NCI-H460 (cell line): ENCODE measurements at regions not wholly inside any gene's neighbourhood (a gene's known extent, or its start where the extent isn't known, plus 50 kb on each side); places are given as distances from the start of the nearest gene placed in this dataset.

Experiments
- DNase-seq: peaks from one replicate; pipeline ENCODE4 v3.0.0-alpha.2; 2016; ENCODE audit warnings: low read depth; ENCODE audit errors: extremely low read depth

- no peak for DNase-seq
Observed at GRCh38 chr11:41955635-41956400, 496.4 kb upstream of the LRRC4C start.

GRCh38 chr11:41963406-41963805, 504.0 kb upstream of the LRRC4C start:
- no peak for DNase-seq

GRCh38 chr11:41970681-41971080, 511.2 kb upstream of the LRRC4C start:
- DNase-seq = no peak

- DNase-seq = no peak
Observed at GRCh38 chr11:41971592-41971991, 512.1 kb upstream of the LRRC4C start.

- no peak for DNase-seq
Observed at GRCh38 chr11:41978945-41979344, 519.5 kb upstream of the LRRC4C start.

- DNase-seq = no peak
Observed at GRCh38 chr11:41980741-41981140, 521.3 kb upstream of the LRRC4C start.

- DNase-seq = no peak
Observed at GRCh38 chr11:41982276-41982675, 522.8 kb upstream of the LRRC4C start.

GRCh38 chr11:41982975-41983374, 523.5 kb upstream of the LRRC4C start:
- no peak for DNase-seq

GRCh38 chr11:41983475-41983874, 524.0 kb upstream of the LRRC4C start:
- DNase-seq = no peak

- no peak for DNase-seq
Observed at GRCh38 chr11:41984023-41984422, 524.6 kb upstream of the LRRC4C start.

GRCh38 chr11:41985799-41986198, 526.3 kb upstream of the LRRC4C start:
- no peak for DNase-seq

GRCh38 chr11:41988951-41989572, 529.6 kb upstream of the LRRC4C start:
- DNase-seq = no peak

GRCh38 chr11:41989823-41990380, 530.5 kb upstream of the LRRC4C start:
- DNase-seq = no peak

- DNase-seq = no peak
Observed at GRCh38 chr11:41996533-41996932, 537.1 kb upstream of the LRRC4C start.

GRCh38 chr11:41997844-41998401, 538.5 kb upstream of the LRRC4C start:
- DNase-seq = no peak

GRCh38 chr11:41999066-41999465, 539.6 kb upstream of the LRRC4C start:
- no peak for DNase-seq

- no peak for DNase-seq
Observed at GRCh38 chr11:42003801-42004200, 544.3 kb upstream of the LRRC4C start.

- DNase-seq = no peak
Observed at GRCh38 chr11:42006766-42007165, 547.3 kb upstream of the LRRC4C start.

GRCh38 chr11:42012271-42012670, 552.8 kb upstream of the LRRC4C start:
- DNase-seq = no peak

- no peak for DNase-seq
Observed at GRCh38 chr11:42013656-42014201, 554.3 kb upstream of the LRRC4C start.

GRCh38 chr11:42021911-42022310, 562.5 kb upstream of the LRRC4C start:
- no peak for DNase-seq

- DNase-seq = no peak
Observed at GRCh38 chr11:42023267-42023666, 563.8 kb upstream of the LRRC4C start.
